Hepatic stellate cell (primary cell): ENCODE measurements at regions not wholly inside any gene's neighbourhood (a gene's known extent, or its start where the extent isn't known, plus 50 kb on each side); places are given as distances from the start of the nearest gene placed in this dataset.

Experiments used
- DNase-seq: peaks from one replicate; pipeline ENCODE4 v3.0.0; 2011; ENCODE audit warnings: low spot score

DNA sequence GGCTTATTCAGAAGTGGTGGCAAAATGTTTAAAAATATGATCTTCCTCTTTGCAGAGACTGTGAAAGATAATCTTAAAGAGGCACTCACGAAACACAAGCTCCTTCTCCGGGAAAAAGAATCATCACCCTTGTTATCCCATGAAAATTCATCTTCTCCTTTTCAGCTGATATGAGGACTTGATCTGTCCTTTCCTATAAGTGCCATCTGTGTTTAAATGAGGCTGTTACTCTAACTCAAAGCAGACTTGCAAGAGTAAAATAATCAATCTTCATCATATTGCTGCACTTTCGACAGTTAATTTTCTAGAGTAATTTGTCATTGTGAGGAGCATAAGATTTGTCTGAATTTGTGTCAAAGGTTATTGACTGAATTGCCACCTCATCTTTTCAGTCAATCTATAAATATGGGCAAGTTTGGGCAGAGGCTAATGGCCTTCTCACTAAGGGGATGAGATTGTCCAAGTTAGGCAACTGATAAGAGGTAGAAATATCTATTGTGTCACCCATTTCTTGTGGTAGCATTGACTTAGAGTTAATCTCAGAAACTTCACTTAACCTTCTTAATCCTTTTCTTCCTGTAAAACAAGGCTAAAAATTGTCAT is 452.9 kb downstream of the GRXCR1 start:
- no peak for DNase-seq

DNA sequence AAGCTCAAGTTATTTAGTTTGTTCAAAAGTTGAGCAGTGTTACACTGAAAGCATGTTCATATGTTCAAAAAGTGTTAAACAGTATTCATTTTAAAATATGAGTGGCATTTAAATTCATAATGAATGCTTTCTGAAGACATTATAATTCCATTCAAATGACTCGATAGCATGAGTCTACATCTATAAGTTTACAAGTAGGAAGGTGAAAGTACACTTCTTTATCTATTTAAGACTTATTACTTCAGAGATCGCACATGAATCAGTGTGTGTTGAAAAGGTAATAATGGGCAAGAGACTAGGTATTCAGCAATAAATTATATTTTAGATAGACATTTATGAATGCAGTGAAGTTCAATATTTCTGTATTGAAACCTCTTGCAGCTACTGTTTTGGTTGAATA is 456.1 kb downstream of the GRXCR1 start:
- no peak for DNase-seq

DNA sequence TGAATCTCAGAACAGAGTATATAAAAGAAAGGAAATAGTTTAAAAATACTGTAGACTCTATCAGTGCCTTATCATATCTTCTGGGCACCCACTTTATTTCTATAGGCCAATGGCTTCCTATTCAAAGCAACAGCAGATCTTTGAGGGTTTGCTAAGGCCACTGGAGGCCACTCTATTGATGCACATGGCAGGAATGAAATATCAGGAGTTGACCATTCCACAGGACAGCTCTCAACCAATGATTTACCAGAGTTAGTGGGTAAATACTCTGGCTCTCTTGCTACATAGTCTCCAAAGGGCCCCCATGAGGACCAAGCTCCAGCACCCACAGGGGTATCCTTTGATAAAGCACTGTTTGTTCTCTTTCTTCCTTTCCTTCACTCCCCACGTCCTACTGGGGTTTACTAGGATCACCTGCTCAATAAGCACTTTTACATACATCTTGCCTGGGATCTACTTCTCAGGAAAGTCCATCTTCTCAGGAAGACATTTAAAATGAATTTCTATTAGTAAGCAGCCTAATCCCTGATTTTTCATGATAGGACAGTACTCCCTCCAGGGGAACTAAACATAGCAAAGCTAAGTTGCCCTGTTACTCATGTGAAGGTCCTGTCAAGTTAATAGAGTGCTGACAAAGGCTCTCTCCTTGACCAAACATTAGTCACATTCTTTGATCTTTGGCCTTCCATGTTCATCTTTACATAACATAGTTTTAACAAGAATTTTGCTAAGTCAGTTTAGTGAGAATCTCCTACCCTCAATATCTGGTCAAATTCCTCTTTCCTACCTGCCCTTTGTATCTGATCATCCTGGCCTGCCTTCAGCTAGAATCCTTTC is 459.7 kb downstream of the GRXCR1 start:
- no peak for DNase-seq

DNA sequence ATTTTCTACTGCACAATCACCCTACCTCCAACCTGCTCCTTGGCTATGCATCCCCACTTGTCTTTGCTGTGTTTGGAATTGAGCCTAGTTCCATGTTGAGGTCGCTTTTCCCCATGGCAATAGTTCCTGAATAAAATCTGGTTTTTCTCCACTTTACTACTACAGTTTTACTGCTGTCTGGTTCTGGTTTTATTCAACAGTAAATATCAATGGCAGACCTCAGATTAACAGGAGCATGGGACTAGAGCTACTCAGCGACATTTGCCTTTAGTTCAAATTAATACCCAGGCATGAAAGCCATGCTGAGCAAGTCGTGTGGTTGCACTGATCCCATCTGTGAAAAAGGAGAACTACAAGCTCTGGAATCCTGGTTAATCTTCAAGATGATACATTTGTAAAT is 460.3 kb downstream of the GRXCR1 start:
- DNase-seq, result no peak

DNA sequence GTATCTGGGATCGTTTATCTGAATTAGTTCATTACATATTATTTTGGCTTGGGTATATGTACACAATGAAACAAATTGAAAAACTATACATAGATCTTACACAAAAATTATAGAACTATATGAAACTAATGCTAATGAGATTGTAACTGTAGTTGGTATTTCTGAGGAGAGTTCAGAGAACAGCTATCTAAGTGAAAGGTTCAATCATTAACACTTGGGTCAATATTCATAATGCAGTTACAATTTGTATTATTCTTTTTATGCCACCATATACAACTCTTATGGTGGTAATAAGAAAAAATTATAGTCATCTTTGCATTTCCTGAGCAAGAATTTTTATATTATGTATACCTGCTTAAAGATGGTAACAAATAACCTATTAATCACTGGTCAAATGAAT is 461.0 kb downstream of the GRXCR1 start:
- DNase-seq, result no peak

DNA sequence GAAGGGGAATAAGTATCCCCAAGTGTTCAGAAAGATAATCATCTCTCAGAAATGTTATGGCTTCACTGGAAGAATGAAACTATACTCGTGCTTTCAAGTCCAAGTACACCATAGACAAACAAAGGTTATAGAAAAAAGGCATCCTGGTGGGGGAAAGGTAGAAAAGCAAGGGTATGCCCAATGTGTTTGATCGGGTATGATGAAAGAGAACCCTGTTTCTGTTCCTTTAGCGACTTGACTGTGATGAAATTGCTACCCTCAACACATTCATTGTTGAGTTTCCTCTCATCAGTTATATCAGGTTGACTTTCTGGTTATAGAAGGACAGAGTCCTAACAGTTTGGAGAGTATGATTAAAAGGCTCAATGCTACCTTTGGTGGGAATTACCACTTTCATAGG is 464.3 kb downstream of the GRXCR1 start:
- DNase-seq, result no peak

DNA sequence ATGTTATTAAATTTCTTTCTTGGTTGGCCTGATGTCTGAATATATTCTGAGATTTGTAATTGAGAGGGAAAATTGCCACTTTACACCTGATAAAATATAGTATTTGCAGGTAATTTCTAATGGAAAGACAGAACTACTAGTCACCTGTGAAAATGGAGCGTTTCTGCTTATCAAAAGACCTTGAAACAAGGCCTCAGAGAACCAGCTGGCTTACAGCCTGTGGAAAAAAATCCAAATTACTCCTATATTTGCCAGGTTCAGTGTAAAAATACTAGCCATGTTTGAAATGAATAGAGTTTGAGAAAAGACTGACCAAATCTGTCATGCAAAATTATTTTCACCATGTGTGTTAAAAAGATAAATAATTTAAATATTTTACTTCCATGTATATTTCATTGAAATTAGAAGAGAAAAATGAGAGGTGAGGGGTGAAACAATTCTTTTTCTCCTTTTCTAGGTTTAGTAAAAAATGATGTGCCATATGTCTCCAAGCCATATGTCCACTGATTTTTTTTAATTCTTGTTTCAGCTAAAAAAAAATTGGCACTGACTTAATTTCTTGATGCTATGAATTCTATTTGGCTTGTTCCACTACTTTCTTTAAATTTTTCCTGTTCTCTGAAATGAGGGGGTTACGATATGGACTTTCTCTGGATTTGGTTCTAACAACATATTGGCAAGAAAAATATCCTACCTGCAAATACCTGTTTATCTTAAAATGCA is 464.9 kb downstream of the GRXCR1 start:
- no peak for DNase-seq

DNA sequence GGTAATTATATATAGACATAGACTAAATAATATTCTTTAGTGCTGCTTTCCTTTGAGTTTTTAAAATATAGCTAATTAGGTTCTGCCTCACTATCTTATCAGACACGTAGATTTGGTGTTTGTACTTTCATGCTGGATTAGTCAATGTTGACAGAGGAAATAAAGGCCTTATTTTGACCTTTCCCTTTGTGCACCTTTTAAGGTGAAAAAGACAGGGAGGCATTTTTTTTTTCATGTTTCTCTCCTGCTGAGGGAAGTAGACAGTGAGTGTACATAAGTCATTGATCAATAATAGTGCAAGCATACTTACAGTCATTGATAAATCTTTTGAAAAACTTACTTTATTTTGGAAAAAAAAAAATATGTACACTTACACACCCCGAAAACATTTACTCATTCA is 467.8 kb downstream of the GRXCR1 start:
- no peak for DNase-seq

DNA sequence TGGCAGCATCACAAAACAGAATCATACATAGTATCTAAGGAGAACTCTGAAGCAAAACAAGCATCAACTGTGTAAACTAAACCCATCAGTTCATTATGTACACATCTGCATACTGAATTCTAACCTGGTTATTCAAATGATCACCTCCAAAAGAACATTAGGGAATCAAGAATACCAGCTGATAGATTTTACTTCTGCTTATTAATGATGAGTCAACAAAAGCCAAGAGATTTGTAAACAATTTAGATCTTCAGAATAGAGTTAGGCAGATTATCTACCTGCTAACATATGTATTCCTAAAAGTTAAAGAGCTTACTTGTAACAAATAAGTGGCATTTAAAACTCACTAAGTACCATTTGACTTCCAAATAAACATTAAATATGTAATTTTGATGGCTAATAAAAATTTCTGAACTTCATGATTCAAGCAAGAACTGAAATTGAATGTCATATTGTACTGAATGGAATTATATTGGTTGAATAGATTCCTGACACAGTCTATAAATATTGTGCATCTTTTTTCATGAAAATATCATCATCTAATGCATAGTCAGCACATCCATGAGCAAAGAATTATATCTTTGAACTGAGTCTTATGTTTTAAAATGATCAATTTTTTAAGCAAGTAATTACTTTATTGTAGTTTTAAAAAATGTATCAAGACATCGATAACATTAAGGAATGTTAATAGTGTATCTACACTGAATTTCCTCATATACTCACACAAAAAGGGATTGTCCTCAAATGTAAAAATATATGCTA is 470.5 kb downstream of the GRXCR1 start:
- DNase-seq, result no peak

DNA sequence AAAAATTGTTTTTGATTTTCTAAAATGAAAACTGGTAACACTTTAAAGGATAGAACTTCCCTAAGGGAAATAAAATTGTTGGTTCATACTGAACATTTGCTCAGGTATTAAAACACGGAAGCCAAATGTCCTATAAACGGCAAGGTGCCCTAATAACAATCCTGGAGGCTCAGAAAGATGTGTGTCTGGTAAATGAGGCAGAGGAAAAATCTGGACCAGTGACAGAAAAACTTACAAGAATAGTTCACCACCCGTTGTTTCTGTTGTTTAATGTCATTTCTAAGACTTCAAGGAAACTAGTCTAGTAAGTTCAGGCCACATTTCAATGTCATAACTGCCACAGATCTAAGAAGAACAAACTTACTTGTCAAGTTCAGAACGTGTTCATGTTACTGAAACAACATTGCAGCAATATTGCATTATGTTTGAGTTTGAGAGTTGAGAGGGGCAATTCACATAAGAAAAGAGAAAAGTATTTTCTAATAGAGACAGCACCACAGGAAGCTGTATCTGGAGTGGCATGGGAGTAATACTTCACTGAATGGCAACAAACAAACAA is 476.6 kb downstream of the GRXCR1 start:
- DNase-seq, result no peak

DNA sequence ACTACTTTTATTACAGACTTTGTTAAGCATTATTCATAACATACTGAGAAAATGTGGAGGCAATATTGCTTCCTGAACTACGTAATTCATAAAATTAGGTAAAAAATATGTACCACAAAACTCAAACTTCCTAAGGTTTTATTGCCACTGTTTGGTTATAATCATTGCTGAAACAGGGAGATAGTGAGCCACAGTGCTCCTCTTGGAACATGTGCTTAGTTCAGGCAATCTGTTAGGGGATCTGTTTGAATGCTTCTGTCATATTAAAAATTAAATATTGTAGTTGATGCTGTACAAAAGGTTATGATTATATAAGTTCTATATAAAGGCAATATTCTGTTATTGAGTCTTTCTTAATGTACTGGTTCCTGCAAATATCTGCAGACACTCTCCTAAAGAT is 480.7 kb downstream of the GRXCR1 start:
- no peak for DNase-seq

DNA sequence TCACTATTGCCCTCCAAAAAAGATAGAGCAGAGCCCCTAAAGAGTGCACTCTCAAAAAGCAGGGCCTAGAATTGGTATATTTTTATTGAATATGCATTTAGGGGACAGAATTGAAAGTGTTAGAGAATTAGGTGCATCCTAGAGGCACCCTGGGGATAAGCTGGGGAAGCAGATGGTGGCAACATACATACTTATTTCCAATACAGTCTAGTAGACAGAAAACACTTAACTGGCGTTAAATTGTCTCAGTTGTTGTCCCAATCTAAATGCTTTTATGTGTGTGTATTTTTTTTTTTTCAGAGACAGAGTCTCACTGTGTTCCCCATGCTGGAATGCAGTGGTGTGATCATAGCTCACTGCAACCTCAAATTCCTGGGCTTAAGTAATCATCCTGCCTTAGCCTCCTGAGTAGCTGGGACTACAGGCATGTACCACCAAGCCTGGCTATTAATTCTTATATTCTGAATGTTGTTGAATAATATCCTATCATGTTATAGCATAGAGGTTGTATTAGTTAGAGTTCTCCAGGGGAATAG is 481.8 kb downstream of the GRXCR1 start:
- no peak for DNase-seq

DNA sequence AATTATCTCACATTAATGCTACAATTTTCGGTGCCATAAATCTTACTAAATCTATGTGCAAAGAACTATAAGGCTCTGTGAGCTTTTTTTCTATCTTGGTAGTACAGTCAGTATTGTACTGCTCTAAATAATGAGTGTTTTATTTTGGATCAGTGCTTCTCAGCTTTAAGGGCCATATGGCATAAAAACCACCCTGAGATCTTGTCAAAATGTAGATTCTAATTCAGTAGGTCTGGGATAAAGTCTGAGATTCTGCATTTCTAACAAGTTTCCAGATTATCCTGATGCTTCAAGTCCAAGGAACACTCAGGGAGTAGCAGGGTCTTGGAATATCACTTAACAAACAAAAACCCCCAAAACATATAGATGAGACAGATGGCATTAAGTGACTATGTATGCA is 486.5 kb downstream of the GRXCR1 start:
- DNase-seq, result no peak

DNA sequence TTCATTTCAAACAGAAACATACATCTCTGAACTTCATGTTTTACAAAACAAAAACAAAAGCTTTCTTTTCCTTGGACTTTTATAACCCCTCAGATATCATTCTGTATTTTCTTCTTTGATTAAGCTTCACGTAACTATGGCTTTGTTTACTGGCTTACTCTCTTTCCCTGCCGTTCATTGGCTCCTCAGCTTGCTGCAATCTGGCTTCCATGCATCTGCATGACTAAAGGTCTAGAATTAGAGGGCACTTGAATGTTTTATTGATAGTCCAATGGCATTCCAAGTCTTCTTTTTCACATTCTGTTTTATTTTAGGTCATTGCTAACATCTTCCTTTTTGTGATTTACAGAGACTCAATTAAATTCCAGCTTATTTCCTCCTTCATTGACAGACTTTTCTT is 487.6 kb downstream of the GRXCR1 start:
- DNase-seq, result no peak

DNA sequence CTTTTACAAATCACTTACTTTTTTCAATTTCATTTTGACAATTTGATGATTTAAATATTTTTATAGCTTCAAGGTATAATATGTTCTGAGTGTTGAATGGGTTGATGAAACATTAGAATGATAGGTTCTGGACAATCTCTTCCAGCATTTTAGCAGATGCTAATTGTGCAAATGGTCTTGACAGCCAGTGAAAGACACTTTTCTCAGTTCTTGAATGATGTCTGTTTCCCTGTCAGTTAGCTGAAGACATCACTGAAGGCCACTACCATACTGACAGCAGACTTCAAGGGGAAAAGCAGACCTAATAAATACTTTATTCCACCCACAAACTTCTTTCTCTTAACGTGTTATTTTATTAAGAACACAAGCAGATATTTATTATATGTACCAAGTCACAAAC is 498.6 kb downstream of the GRXCR1 start:
- DNase-seq, result no peak

DNA sequence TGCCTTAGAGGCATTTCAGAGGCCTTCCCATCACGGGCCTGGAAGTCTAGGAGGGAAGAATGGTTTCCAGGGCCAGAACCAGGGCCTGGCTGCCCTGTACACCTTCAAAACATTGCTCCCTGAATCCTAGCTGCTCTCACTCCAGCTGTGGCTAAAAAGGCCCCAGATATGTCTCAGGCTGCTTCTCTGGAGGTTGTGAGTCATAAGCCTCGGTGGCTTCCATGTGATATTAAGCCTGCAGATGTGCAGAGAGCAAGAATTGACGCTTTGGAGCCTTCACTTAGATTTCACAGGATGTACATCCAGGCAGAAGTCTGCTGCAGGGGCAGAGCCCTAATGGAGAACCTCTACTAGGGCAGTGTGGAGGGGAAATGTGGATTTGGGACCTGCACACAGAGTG is 502.5 kb downstream of the GRXCR1 start:
- no peak for DNase-seq

DNA sequence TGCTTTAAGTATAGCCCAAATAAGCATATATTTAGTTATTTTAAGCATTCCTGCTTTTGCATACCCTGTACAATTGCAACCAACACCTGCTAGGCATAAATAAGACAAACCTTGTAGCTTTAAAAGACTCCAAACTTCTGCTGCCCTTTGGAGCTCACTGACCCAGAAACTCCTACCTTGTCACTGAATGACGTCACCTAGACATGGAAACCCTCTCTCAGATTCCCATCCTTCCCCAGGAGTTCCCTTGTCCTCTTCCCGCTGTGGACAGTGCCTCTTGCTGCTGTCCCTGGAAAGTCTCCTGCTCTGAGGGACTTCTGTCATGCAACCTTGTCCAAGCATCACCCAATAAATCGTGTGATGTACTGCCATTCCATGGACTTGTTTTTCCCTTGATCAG is 507.2 kb downstream of the GRXCR1 start:
- DNase-seq, result no peak

DNA sequence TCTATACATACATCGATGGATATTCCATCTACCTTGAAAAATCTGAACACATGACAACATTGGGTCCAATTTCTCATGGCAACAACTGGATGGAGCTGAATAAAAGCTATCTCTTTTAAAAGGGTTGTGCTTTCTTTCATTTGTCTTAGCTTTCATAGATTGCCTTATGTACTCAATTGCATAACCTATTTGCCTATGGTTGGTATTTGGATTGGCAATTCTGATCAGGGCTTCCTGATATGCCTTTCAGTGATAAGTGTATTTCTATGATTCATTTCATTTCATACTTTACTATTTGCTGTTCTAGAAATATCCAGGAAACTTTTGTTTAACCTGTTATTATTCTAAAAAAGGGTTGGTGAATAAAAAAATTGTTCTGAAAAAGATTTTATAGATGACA is 509.9 kb downstream of the GRXCR1 start:
- DNase-seq, result no peak

DNA sequence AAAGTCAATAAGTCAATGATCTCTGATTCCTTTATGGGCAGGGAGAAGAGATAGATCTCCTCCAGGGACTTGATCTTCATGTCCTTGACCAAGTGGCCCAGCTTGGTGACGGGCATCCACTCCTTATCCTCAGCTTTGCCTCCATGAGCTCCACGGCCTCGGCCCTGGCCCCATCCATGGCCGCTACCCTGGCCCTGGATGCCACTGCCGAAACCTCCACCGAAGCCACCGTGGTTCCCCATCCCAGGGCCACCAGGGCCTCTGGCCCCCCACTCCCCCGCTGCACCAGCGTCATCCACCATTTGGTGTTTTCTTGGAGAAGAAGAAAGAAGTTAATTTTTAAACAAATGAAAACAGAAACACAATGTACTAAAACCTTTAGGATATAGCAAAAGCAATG is 518.1 kb downstream of the GRXCR1 start:
- DNase-seq, result no peak

DNA sequence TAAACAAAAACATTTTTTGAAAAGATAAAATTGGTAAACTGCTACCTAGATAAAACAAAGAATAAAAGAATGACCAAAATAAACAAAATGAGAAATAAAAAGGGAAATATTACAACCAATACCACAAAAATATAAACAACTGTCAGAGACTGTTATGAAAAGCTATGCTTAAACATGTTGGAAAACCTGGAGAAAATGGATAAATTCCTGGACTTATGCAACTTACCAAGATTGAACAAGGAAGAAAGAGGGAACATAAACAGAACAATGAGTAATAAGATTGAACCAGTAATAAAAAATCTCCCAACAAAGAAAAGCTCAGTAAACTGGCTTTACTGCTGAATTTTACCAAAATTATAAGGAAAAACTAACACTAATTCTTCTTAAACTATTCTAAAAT is 518.7 kb downstream of the GRXCR1 start:
- DNase-seq, result no peak

DNA sequence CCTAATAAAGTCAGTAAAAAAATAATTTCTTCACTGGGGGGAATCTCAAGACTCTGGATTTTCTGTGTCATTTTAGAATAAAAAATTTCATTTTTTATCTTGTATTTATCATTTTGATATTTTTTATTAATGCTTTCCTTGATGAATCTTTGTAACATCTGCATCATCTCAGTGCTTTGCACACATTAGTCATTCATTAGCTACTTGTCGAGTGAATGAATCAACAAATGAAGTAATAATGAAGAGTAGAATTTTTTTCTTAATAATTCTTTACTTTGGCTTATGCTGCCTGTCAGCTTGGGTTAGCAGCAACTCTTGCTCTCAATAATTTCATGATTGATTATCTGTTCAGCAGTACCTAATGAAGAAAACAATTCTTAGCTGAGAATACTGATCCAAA is 530.8 kb downstream of the GRXCR1 start:
- DNase-seq, result no peak

DNA sequence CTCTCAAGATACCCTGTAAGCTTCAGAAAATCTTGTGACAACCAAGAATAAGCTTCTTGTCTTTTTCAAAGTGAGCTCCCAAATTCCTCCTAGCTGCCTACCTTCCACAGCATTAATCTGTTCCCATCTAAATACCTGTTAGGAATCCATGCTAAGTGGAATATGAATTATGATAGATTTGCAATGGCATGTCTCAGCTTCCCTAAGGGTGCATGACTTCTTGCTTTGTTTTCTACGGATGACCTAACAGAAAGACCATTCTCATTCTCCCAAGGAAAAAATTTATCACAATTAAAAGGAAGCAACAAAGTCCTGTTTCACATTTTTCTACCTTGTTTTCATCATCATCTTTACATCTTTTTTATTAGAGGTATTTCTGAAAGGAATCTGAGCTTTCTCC is 532.7 kb downstream of the GRXCR1 start:
- no peak for DNase-seq
